Astrocyte (in vitro differentiated cells and primary cell): ENCODE measurements at regions not wholly inside any gene's neighbourhood (a gene's known extent, or its start where the extent isn't known, plus 50 kb on each side); places are given as distances from the start of the nearest gene placed in this dataset.

Experiments used
- DNase-seq: peaks from one replicate; pipeline ENCODE4 v3.0.0-alpha.2; 2010; ENCODE audit warnings: low read depth
- FAIRE-seq: peaks from 2 replicates; lab custom pipeline; 2011; peaks lifted over from hg19 to GRCh38; lab: Jason Lieb, UNC
- H2AFZ ChIP-seq: 2 replicates; pipeline ENCODE4 v1.6.0; 2012; ENCODE audit warnings: low read depth, low read length, inconsistent platforms
- H3K27ac ChIP-seq: 2 replicates; pipeline ENCODE4 v1.5.1; 2011; ENCODE audit warnings: low read depth, low read length, inconsistent platforms
- H3K27me3 ChIP-seq: 2 replicates; pipeline ENCODE4 v1.6.0; 2011; ENCODE audit warnings: low read length, inconsistent platforms; ENCODE audit not compliant: insufficient read depth
- H3K36me3 ChIP-seq: 2 replicates; pipeline ENCODE4 v1.5.1; 2011; ENCODE audit warnings: low read length, inconsistent platforms; ENCODE audit not compliant: insufficient read depth
- H3K4me1 ChIP-seq: 2 replicates; pipeline ENCODE4 v1.5.1; 2011; ENCODE audit warnings: low read length, inconsistent platforms; ENCODE audit not compliant: insufficient read depth
- H3K4me2 ChIP-seq: 2 replicates; pipeline ENCODE4 v1.6.0; 2012; ENCODE audit warnings: low read length, inconsistent platforms
- H3K4me3 ChIP-seq: 2 replicates; pipeline ENCODE4 v1.5.1; 2011; ENCODE audit warnings: low read depth, mild to moderate bottlenecking, low read length, inconsistent platforms; ENCODE audit not compliant: insufficient read depth
- H3K79me2 ChIP-seq: 2 replicates; pipeline ENCODE4 v1.6.0; 2012; ENCODE audit warnings: mild to moderate bottlenecking, low read length, inconsistent platforms; ENCODE audit not compliant: insufficient read depth
- H3K9ac ChIP-seq: 2 replicates; pipeline ENCODE4 v1.6.0; 2012; ENCODE audit warnings: mild to moderate bottlenecking, low read length, inconsistent platforms
- H3K9me3 ChIP-seq: 2 replicates; pipeline ENCODE4 v1.5.1; 2012; ENCODE audit warnings: low read depth, mild to moderate bottlenecking, low read length, inconsistent platforms; ENCODE audit not compliant: insufficient read depth
- H4K20me1 ChIP-seq: 2 replicates; pipeline ENCODE4 v1.6.0; 2012; ENCODE audit warnings: low read length, inconsistent platforms; ENCODE audit not compliant: insufficient read depth
- H3K27ac Mint-ChIP-seq: one replicate; pipeline ENCODE4 v1.8.0; 2021; ENCODE audit warnings: mild to moderate bottlenecking, mixed read lengths; ENCODE audit not compliant: unreplicated experiment
- H3K27me3 Mint-ChIP-seq: one replicate; pipeline ENCODE4 v1.8.0; 2021; ENCODE audit warnings: low read depth, mixed read lengths; ENCODE audit not compliant: unreplicated experiment
- H3K36me3 Mint-ChIP-seq: one replicate; pipeline ENCODE4 v1.8.0; 2021; ENCODE audit warnings: low read depth, mixed read lengths; ENCODE audit not compliant: unreplicated experiment
- H3K4me1 Mint-ChIP-seq: one replicate; pipeline ENCODE4 v1.8.0; 2021; ENCODE audit warnings: low read depth, mixed read lengths; ENCODE audit not compliant: unreplicated experiment
- H3K4me3 Mint-ChIP-seq: one replicate; pipeline ENCODE4 v1.8.0; 2021; ENCODE audit warnings: mild to moderate bottlenecking, moderate library complexity, mixed read lengths; ENCODE audit not compliant: unreplicated experiment
- H3K9me3 Mint-ChIP-seq: one replicate; pipeline ENCODE4 v1.8.0; 2021; ENCODE audit warnings: mild to moderate bottlenecking, mixed read lengths; ENCODE audit not compliant: unreplicated experiment
- CTCF ChIP-seq: IDR thresholded peaks from 2 replicates; pipeline ENCODE4 v1.5.1; 2011; ENCODE audit warnings: low read depth, mild to moderate bottlenecking, inconsistent platforms, low read length, moderate library complexity; ENCODE audit not compliant: insufficient read depth
- EZH2 ChIP-seq: IDR thresholded peaks from 2 replicates; pipeline ENCODE4 v1.6.1; 2012; ENCODE audit warnings: mild to moderate bottlenecking, low read length, inconsistent platforms; ENCODE audit not compliant: insufficient read depth

GRCh38 chr12:74646831-74647230 lies 109.2 kb downstream of the ATXN7L3B start:
- Histone ChIP-seq H3K9ac (no peak overlapping the region), H3K27ac (no peak overlapping the region), H3K4me3 (no peak overlapping the region), H3K4me1 (no peaks in the 10 kb centered on the region), H3K36me3 (no peaks in the 10 kb centered on the region), H3K9me3 (no peaks in the 10 kb centered on the region), H3K27me3 (no peaks in the 10 kb centered on the region), H3K4me2 (no peak overlapping the region), H3K79me2 (no peaks in the 10 kb centered on the region), H4K20me1 (no peaks in the 10 kb centered on the region), H2AFZ (no peak overlapping the region)
- H3K4me1 Mint-ChIP-seq: no peaks in the 10 kb centered on the region
- no peak for TF ChIP-seq EZH2
- TF ChIP-seq CTCF: no peak
- no peak overlapping the region for H3K27ac Mint-ChIP-seq
- H3K9me3 Mint-ChIP-seq: no peaks in the 10 kb centered on the region
- no peak overlapping the region for H3K4me3 Mint-ChIP-seq
- H3K27me3 Mint-ChIP-seq: no peaks in the 10 kb centered on the region
- DNase-seq (no peak), FAIRE-seq (no peak)
- no peaks in the 10 kb centered on the region for H3K36me3 Mint-ChIP-seq

- no peaks in the 10 kb centered on the region for H3K4me1 Mint-ChIP-seq
- H3K9ac ChIP-seq: no peak overlapping the region
- no peak for TF ChIP-seq CTCF
- no peak for TF ChIP-seq EZH2
- H4K20me1 ChIP-seq: no peaks in the 10 kb centered on the region
- H3K27ac Mint-ChIP-seq: no peak overlapping the region
- no peaks in the 10 kb centered on the region for H3K79me2 ChIP-seq
- no peaks in the 10 kb centered on the region for H3K27me3 Mint-ChIP-seq
- no peaks in the 10 kb centered on the region for H3K36me3 Mint-ChIP-seq
- FAIRE-seq: no peak
- no peak overlapping the region for H3K4me3 ChIP-seq
- DNase-seq: no peak
- no peaks in the 10 kb centered on the region for H3K4me1 ChIP-seq
- no peak overlapping the region for H3K27ac ChIP-seq
- H3K4me3 Mint-ChIP-seq: no peak overlapping the region
- no peaks in the 10 kb centered on the region for H3K9me3 Mint-ChIP-seq
- no peaks in the 10 kb centered on the region for H3K27me3 ChIP-seq
- no peaks in the 10 kb centered on the region for H3K36me3 ChIP-seq
- no peak overlapping the region for H2AFZ ChIP-seq
- H3K4me2 ChIP-seq: no peak overlapping the region
- H3K9me3 ChIP-seq: no peaks in the 10 kb centered on the region
Measured at GRCh38 chr12:74647256-74647655, 109.6 kb downstream of the ATXN7L3B start.

GRCh38 chr12:74656251-74656650 lies 118.6 kb downstream of the ATXN7L3B start:
- Histone ChIP-seq H3K9ac (no peak overlapping the region), H3K79me2 (no peaks in the 10 kb centered on the region), H3K4me2 (no peak overlapping the region), H3K36me3 (no peaks in the 10 kb centered on the region), H4K20me1 (no peaks in the 10 kb centered on the region), H3K27me3 (no peaks in the 10 kb centered on the region), H3K27ac (no peak overlapping the region), H3K9me3 (no peaks in the 10 kb centered on the region), H3K4me3 (no peak overlapping the region), H3K4me1 (no peaks in the 10 kb centered on the region), H2AFZ (no peak overlapping the region)
- TF ChIP-seq EZH2 (no peak), CTCF (no peak)
- Mint-ChIP-seq H3K4me1 (no peaks in the 10 kb centered on the region), H3K9me3 (peaks cover 4% of the 10 kb centered on the region), H3K27ac (no peak overlapping the region), H3K4me3 (no peak overlapping the region), H3K36me3 (no peaks in the 10 kb centered on the region), H3K27me3 (peaks cover 3% of the 10 kb centered on the region)
- no peak for DNase-seq
- no peak for FAIRE-seq
